Suprapubic skin (tissue), 3 donors: ENCODE measurements at regions not wholly inside any gene's neighbourhood (a gene's known extent, or its start where the extent isn't known, plus 50 kb on each side); places are given as distances from the start of the nearest gene placed in this dataset.

Experiments
- CTCF ChIP-seq, 2 donors: fragments of 200-600 bp in 1 of 2; fragments of 450-650 bp in 1 of 2; sonication (generic) in 1 of 2; IDR thresholded peaks; one replicate each; pipeline ENCODE4 v1.5.1; 2016 to 2019; ENCODE audit warnings: antibody characterized with exemption in 2 of 2, mild to moderate bottlenecking in 1 of 2, moderate library complexity in 1 of 2
- POLR2A ChIP-seq, 2 donors: fragments of 450-650 bp; IDR thresholded peaks; one replicate each; pipeline ENCODE4 v1.6.1; 2017; ENCODE audit warnings: antibody characterized with exemption in 2 of 2, mild to moderate bottlenecking in 2 of 2, moderate library complexity in 2 of 2

DNA sequence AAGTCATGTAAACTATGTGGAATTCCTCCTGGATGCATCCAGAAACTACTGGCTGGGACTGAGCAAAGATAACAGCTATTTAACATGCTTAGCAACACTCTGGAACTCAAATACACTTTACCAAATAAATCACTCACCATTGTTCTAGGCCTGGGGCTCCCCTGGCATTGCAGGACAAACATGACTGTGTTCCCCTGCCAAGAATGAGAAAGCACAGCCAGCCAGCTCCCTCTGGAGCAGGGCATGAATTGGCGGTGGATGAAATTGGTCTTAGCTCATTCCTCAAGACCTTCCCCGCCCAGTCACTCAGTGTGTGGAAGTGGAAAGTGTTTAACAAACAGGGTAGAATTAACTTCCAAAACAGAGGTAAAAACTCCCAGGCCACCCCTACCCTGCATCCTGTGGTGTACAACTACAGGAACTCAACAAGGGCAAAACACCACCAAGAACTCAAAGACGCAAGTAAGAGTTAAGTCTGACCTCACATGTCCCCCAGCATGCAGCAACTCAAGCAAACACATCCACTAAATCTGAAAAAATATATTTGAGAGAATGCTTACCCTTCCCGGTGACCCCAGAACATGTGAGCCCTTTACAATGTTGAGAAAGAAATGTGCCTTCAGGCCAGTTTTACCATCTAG, 58.4 kb upstream of the BDKRB2 start:
- TF ChIP-seq CTCF (IDR thresholded peaks at IDR 0.05) (no peak), POLR2A (IDR thresholded peaks at IDR 0.05) (no peak)
